ENCODE measurements at regions not wholly inside any gene's neighbourhood (a gene's known extent, or its start where the extent isn't known, plus 50 kb on each side); places are given as distances from the start of the nearest gene placed in this dataset.
A peak's percentile ranks its signal among the peaks of the same experiment; 100 is the strongest.
"Not testable (repeated sequence)": the region's sequence is repeated elsewhere in the genome, so short reads cannot be mapped to it uniquely, and the experiment has no call there.

DNA sequence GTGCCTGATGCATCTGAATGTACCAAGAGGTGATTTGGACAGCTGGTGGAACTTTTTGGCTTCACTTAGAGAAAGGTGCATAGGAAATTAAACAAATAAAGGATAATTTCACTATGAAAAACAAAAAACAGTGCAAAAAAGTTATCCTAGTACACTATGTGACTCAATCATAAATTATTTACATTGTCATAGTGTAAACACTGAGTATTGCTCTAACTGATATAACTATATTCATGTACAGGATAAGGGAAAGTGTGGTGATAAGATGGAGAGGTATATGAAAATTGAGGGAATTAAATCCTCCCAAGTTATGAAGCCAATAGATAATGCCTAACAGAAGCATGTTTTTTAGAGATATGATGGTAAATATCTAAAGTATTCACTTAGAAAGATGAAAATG is 50.2 kb upstream of the CPNE4 start:
- DNase-seq: no peak

DNA sequence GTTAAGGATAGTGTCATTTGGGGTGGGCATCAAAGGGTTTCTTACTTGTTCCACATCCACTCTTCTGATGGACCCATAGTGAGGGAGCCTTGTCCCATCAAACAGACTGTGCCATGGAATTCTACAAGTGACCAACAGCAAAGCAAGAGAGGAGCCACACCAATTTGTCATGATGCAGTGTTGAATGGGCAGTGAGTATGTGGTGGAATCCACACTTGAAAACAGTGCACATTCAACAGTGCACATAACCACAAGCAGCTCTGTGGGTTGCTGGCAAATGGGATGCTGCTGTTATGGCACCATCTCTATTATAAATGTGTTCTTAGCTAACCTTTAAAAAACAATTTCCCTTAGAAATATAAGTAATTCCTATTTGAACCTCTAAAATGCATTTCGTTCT is 52.5 kb upstream of the CPNE4 start:
- no peak for DNase-seq

- DNase-seq: no peak
Measured at GRCh38 chr3:132088291-132088690, 53.5 kb upstream of the CPNE4 start.

DNA sequence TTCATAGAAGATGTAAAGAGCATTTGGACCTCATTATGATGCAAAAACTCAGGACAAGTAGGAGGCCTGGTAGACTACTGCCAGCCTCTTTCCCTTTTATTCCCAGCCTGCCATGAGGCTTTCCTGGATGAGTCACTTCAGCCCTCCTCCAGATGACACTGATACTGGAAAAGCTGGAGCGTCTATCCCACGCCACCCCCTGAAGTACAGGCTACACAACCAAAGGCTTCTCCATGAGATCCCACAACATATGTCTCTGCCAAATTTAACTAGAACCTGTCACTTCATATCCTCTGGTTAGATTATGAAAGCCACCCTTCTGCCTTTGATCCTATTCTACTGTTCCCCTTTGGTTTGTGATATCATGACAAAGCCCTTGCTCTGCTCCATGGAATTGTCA is 56.1 kb upstream of the CPNE4 start:
- no peak for DNase-seq

- no peak for DNase-seq
Measured at GRCh38 chr3:132116601-132117000, 81.8 kb upstream of the CPNE4 start.

GRCh38 chr3:132117642-132118041 is 82.8 kb upstream of the CPNE4 start:
- no peak for DNase-seq

DNA sequence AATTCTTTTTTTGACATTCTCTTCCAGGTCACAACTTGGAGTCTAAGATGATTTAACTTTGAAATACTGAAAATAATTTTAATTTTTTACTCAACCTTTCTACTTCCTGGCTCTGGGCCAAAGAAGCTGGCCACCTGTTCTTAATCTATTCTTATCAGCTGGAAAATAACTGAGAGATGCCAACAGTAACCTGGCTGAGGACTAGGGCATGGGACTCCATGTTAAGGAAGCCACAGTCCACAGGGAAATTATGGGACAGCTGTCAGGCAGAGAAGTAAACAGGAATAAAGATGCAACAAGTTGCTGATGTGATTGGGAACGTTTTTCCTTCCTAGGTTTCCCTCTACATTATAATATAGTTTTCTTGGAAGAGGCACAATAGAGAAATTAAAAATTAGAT is 84.7 kb upstream of the CPNE4 start:
- DNase-seq: no peak

DNA sequence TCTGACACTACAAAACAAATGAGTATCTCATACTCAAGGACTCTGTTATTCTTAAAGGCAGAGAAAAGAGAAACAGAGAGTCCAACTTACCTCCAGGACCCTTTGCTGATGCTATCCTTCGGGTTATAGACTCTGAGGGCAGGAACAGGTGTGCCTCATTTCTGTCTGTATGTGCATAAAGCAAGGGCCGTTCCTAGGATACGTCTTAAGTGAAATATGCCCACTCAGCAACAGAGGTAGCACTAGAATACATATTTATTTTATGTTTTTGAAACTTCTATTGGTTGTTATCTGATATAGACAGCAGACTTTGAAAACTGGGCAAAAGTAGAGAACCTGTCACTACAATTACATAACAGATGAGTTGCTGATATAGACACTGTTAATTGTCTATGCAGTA is 89.3 kb upstream of the CPNE4 start:
- DNase-seq: no peak

GRCh38 chr3:132124651-132125284 is 90.0 kb upstream of the CPNE4 start:
- DNase-seq: no peak

GRCh38 chr3:132134611-132135010 is 99.8 kb upstream of the CPNE4 start:
- no peak for DNase-seq

GRCh38 chr3:132135628-132136333 is 101.0 kb upstream of the CPNE4 start:
- DNase-seq: no peak

GRCh38 chr3:132136334-132136716 is 101.5 kb upstream of the CPNE4 start:
- DNase-seq: no peak

GRCh38 chr3:132136902-132137301 is 102.1 kb upstream of the CPNE4 start:
- DNase-seq: not testable (repeated sequence)

GRCh38 chr3:132145833-132146232 is 111.0 kb upstream of the CPNE4 start:
- no peak for DNase-seq

DNA sequence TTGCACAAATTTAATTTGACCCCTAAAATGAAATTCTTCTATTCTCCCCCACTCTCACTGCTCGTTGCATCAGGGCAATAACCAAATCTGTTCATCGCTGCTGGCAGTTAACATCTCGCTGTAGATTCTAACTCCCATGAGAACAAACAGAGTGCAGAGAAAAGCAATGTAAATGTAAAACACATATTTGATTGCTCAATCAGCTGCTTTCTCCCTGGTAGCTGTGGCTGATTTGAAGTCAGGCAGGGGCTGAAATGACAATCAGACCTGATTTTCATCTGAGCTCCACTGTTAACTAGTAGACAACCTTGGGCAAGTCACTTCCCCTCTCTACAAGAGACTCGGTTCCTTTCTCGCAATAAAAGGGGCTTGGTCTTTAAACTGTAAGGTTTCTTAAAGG is 119.8 kb upstream of the CPNE4 start:
- no peak for DNase-seq

DNA sequence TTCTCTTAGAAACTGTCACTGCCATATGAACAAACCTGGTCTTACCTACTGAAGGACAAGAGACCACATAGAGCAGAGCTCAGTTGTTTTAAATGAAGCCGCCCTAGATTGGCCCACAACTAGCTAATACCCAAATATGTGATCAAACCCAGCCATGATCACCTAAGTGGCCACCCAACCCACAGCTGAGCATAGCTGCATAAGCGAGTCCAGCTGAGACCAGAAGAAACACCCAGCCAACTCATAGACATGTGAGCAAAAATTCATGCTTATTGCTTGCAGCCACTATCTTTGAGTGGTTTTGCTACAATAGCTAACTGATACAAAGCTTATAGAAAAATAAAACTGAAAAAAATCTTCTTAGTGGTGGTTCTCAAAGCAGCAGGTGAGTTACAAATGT is 124.3 kb upstream of the CPNE4 start:
- no peak for DNase-seq

- no peak for DNase-seq
Measured at GRCh38 chr3:132160198-132160597, 125.4 kb upstream of the CPNE4 start.

DNA sequence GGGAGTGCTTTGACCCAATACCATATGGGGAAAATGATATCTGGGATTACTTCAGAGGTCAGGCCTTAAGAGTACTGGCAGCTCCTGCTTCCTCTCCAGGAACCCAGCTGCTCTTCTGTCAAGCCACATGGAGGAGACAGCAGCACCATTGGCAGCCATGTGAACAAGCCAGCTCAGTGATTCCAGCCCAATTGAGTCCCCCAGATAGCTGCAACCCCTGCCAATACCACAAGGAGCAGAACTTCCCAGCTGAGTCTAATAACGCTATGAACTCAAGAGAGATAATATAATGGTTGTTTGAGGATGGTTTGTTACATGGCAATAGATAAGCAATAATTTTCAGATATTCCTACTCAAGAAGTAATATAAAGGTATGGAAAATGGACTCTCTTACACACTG is 126.8 kb upstream of the CPNE4 start:
- no peak for DNase-seq

DNA sequence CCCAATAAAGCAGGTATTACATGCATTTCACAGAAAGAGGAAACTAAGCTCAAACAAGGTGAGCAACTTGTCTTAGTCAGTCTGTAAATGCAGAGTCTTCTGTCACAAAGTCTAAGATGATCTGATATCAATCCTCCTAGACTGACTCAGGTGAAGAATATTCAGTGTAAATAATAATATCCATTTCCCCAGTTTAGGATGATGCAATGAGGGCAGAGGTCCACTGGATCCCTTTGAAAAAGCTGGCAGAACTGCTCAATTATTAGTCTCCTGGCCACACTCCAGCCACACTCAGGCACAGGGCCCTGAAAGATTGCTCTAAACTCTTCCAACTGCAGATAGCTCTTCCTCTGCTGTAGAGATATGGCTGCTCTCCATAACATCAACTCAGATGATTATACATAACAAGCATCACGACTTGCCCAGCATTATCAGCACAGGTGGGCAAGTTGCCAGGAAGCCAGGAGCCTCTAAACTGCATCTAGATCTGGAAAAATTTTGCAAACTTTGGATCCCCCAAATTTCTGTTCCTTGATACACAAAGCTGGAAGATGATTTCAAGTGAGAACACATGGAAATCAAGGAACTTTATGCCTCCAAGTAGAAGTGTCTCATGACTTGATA is 129.8 kb upstream of the CPNE4 start:
- no peak for DNase-seq

- no peak for DNase-seq
Measured at GRCh38 chr3:132167870-132168269, 133.1 kb upstream of the CPNE4 start.

- no peak for DNase-seq
Measured at GRCh38 chr3:132174500-132174899, 139.7 kb upstream of the CPNE4 start.

GRCh38 chr3:132180337-132180791 is 136.8 kb upstream of the ACP3 start:
- peak; percentile 60 for DNase-seq

- no peak for DNase-seq
Measured at GRCh38 chr3:132183811-132184210, 133.4 kb upstream of the ACP3 start.

GRCh38 chr3:132187746-132188145 is 129.5 kb upstream of the ACP3 start:
- no peak for DNase-seq

Measured in RPMI8226 (cell line).